CD4-positive, alpha-beta T cell (primary cell): ENCODE measurements at regions not wholly inside any gene's neighbourhood (a gene's known extent, or its start where the extent isn't known, plus 50 kb on each side); places are given as distances from the start of the nearest gene placed in this dataset.

ENCODE experiments used
- ATAC-seq: fragments of 200-7000 bp; cut with Tn5 transposase; one replicate; pipeline ENCODE4 v1.10.0; 2022; ENCODE audit warnings: mild to moderate bottlenecking; ENCODE audit not compliant: poor library complexity
- CTCF ChIA-PET: fragments of 350-600 bp; sonication (Branson Sonifier 250); formaldehyde crosslinking; loops from one replicate; lab custom pipeline; 2021; ENCODE audit warnings: antibody characterized with exemption, inconsistent platforms; lab: Charles Lee
- POLR2A ChIA-PET: fragments of 350-600 bp; sonication (Branson Sonifier 250); formaldehyde crosslinking; loops from one replicate; lab custom pipeline; 2021; ENCODE audit warnings: antibody characterized with exemption, inconsistent platforms; lab: Charles Lee
- DNase-seq, 14 experiments: peaks; one replicate each; pipeline ENCODE4 v3.0.0-alpha.2; 2013 to 2020; ENCODE audit warnings: mixed read lengths in 2 of 14
- H3K27ac ChIP-seq, 2 donors: one replicate each; pipeline versions ENCODE4 v1.5.1 to v1.7.0; 2013; ENCODE audit warnings: low read length in 2 of 2, low read depth in 1 of 2, mild to moderate bottlenecking in 1 of 2
- H3K27me3 ChIP-seq, 2 experiments: 1 replicate in 1 of 2; 2 replicates in 1 of 2; pipeline versions ENCODE4 v1.6.1 to v1.7.0; 2013; ENCODE audit warnings: low read length in 2 of 2, control low read depth in 1 of 2, mild to moderate bottlenecking in 1 of 2, moderate library complexity in 1 of 2; ENCODE audit not compliant: insufficient read depth in 2 of 2, control insufficient read depth in 1 of 2
- H3K36me3 ChIP-seq: one replicate; pipeline ENCODE4 v1.6.1; 2013; ENCODE audit warnings: low read length, control low read depth; ENCODE audit not compliant: insufficient read depth
- H3K4me1 ChIP-seq: one replicate; pipeline ENCODE4 v1.6.1; 2013; ENCODE audit warnings: low read length, control low read depth; ENCODE audit not compliant: insufficient read depth
- H3K4me3 ChIP-seq: one replicate; pipeline ENCODE4 v1.5.1; 2013; ENCODE audit warnings: mild to moderate bottlenecking, low read length, moderate library complexity
- H3K9me3 ChIP-seq, 2 experiments: 1 replicate in 1 of 2; 2 replicates in 1 of 2; pipeline versions ENCODE4 v1.6.1 to v1.7.0; 2013; ENCODE audit warnings: low read length in 2 of 2, mild to moderate bottlenecking in 2 of 2, control low read depth in 1 of 2, moderate library complexity in 1 of 2; ENCODE audit not compliant: control insufficient read depth in 1 of 2, insufficient read depth in 1 of 2
- H3K27ac Mint-ChIP-seq: one replicate; pipeline ENCODE4 v1.8.0; 2020; ENCODE audit warnings: mixed read lengths
- H3K27me3 Mint-ChIP-seq: one replicate; pipeline ENCODE4 v1.8.0; 2021; ENCODE audit warnings: mixed read lengths
- H3K36me3 Mint-ChIP-seq: one replicate; pipeline ENCODE4 v1.8.0; 2021; ENCODE audit warnings: low read depth, mixed read lengths
- H3K4me1 Mint-ChIP-seq: one replicate; pipeline ENCODE4 v1.8.0; 2021; ENCODE audit warnings: low read depth, mixed read lengths
- H3K4me3 Mint-ChIP-seq: one replicate; pipeline ENCODE4 v1.8.0; 2020; ENCODE audit warnings: mild to moderate bottlenecking, mixed read lengths
- H3K9me3 Mint-ChIP-seq: one replicate; pipeline ENCODE4 v1.8.0; 2020; ENCODE audit warnings: mixed read lengths
- intact Hi-C, 2 experiments: fragments of 100-400 bp; cut with DNase I in 1 of 2; cut with micrococcal nuclease in 1 of 2; formaldehyde crosslinking; loops; one replicate each; pipeline versions ENCODE4 v1.15.1 to v1.9.0; 2023 to 2025; cut with DNase I, micrococcal nuclease
- TF ChIP-seq, protein P1 (sequence below): fragments of 200-600 bp; IDR thresholded peaks from one replicate; pipeline ENCODE4 v1.8.0; 2022; ENCODE audit warnings: antibody characterized with exemption, mild to moderate bottlenecking

DNA sequence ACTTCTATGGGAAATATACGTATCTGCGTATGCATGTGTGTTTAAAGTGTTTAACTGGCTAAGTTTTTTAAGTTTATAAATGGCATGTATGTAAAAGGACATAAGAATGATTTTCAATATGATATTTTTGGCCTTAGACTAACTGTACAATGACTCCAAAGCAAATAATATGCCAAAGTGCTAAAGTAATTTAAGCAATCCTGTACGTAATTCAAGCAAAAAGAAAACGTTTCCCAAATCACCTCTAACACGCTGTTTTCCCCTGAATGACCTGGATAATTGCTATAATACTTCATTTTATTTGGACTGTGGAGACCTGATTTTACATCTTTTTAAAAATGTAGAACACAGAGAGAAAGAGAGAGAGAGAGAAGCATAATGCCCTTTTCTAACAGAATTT lies 183.0 kb upstream of the HAND2 start:
- no peak overlapping the region for H3K27ac ChIP-seq
- TF ChIP-seq, protein P1, sequence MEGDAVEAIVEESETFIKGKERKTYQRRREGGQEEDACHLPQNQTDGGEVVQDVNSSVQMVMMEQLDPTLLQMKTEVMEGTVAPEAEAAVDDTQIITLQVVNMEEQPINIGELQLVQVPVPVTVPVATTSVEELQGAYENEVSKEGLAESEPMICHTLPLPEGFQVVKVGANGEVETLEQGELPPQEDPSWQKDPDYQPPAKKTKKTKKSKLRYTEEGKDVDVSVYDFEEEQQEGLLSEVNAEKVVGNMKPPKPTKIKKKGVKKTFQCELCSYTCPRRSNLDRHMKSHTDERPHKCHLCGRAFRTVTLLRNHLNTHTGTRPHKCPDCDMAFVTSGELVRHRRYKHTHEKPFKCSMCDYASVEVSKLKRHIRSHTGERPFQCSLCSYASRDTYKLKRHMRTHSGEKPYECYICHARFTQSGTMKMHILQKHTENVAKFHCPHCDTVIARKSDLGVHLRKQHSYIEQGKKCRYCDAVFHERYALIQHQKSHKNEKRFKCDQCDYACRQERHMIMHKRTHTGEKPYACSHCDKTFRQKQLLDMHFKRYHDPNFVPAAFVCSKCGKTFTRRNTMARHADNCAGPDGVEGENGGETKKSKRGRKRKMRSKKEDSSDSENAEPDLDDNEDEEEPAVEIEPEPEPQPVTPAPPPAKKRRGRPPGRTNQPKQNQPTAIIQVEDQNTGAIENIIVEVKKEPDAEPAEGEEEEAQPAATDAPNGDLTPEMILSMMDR, result no peak
- no peak for ATAC-seq
- H3K9me3 ChIP-seq, result peaks cover 0 to 13% of the 10 kb centered on the region in 2 experiments
- H3K36me3 ChIP-seq, result no peaks in the 10 kb centered on the region
- CTCF ChIA-PET, result no interaction called here
- POLR2A ChIA-PET, result no interaction called here
- no peaks in the 10 kb centered on the region for H3K4me1 ChIP-seq
- H3K4me3 Mint-ChIP-seq, result no peak overlapping the region
- H3K27me3 Mint-ChIP-seq, result peaks cover 10% of the 10 kb centered on the region
- peaks cover 2% of the 10 kb centered on the region for H3K9me3 Mint-ChIP-seq
- H3K4me1 Mint-ChIP-seq, result no peaks in the 10 kb centered on the region
- H3K27me3 ChIP-seq, result no peaks in the 10 kb centered on the region
- intact Hi-C loops, result no loop called here
- DNase-seq, result no peak
- no peak overlapping the region for H3K4me3 ChIP-seq
- no peak overlapping the region for H3K27ac Mint-ChIP-seq
- no peaks in the 10 kb centered on the region for H3K36me3 Mint-ChIP-seq

DNA sequence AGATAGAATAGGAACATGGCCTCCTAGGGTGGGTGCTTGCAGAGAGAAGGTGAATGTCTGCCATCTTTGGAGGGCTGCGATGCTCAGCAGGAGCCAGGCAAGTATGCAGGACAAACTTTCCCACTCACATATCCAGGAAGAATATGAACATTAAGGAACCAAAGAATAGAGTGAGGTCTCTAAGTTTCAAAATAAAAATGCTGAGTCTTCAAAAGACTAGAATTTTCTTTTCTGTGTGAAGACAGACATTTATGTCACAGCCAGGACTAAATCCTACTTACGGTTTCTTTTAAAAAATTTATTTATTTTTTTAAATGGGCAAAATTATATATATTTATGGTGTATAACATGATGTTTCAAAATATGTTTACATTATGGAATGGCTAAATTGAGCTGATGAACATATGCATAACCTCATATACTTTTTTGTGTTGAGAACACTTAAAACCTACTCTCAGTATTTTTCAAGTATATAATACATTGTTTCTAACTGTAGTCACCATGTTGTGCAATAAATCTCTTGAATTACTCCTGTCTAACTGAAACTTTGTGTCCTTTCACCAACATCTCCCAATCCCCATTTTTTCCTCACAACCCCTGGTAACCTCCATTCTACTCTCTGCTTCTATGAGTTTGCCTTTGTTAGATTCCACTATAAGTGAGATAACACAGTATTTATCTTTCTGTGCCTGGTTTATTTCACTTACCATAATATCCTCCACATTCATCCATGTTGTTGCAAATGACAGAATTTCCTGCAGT lies 177.8 kb upstream of the HAND2 start:
- CTCF ChIA-PET, result no interaction called here
- no peaks in the 10 kb centered on the region for H3K9me3 Mint-ChIP-seq

DNA sequence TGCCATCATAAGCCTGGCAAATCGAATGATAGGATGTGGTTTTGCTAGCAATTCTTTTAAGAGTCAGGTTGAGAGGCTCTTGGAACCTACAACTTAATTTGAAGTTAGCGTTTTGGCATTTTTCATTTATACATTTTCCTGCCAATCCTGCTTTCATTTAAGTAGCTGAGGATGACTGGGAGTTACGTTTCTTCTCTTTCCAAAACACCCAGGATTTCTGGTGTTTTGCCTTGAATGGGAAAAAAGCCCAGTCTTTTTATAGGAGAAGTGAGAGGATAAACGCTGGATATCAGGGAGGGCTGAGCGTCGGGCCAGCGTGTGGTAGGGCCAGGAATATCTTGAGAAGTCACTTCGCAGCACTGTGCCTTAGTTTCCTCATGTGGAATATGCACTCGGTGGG lies 174.2 kb upstream of the HAND2 start:
- TF ChIP-seq, protein P1, result no peak

More for the DNA sequence above, 177.8 kb upstream of the HAND2 start:
- DNase-seq (no peak), ATAC-seq (no peak)
- TF ChIP-seq, protein P1, result no peak
- H3K4me3 ChIP-seq, result no peak overlapping the region
- POLR2A ChIA-PET, result no interaction called here
- no peaks in the 10 kb centered on the region for H3K27me3 ChIP-seq
- H3K4me1 Mint-ChIP-seq, result no peaks in the 10 kb centered on the region
- no peaks in the 10 kb centered on the region for H3K36me3 ChIP-seq
- no peak overlapping the region for H3K4me3 Mint-ChIP-seq
- no peaks in the 10 kb centered on the region for H3K9me3 ChIP-seq
- H3K27me3 Mint-ChIP-seq, result peaks cover 18% of the 10 kb centered on the region
- intact Hi-C loops, result no loop called here
- no peaks in the 10 kb centered on the region for H3K36me3 Mint-ChIP-seq
- no peak overlapping the region for H3K27ac ChIP-seq
- H3K4me1 ChIP-seq, result no peaks in the 10 kb centered on the region
- H3K27ac Mint-ChIP-seq, result no peak overlapping the region

More for the DNA sequence above, 174.2 kb upstream of the HAND2 start:
- DNase-seq (no peak), ATAC-seq (no peak)
- peaks cover 12% of the 10 kb centered on the region for H3K27me3 Mint-ChIP-seq
- no peaks in the 10 kb centered on the region for H3K9me3 Mint-ChIP-seq
- no peaks in the 10 kb centered on the region for H3K36me3 ChIP-seq
- ChIA-PET POLR2A (no interaction called here), CTCF (no interaction called here)
- no peak overlapping the region for H3K27ac Mint-ChIP-seq
- H3K4me1 ChIP-seq, result no peaks in the 10 kb centered on the region
- no peaks in the 10 kb centered on the region for H3K4me1 Mint-ChIP-seq
- no peaks in the 10 kb centered on the region for H3K27me3 ChIP-seq
- no peaks in the 10 kb centered on the region for H3K36me3 Mint-ChIP-seq
- intact Hi-C loops, result no loop called here
- H3K4me3 ChIP-seq, result no peak overlapping the region
- no peaks in the 10 kb centered on the region for H3K9me3 ChIP-seq
- no peak overlapping the region for H3K4me3 Mint-ChIP-seq
- H3K27ac ChIP-seq, result no peak overlapping the region
